ENCODE measurements at regions not wholly inside any gene's neighbourhood (a gene's known extent, or its start where the extent isn't known, plus 50 kb on each side); places are given as distances from the start of the nearest gene placed in this dataset.

DNA sequence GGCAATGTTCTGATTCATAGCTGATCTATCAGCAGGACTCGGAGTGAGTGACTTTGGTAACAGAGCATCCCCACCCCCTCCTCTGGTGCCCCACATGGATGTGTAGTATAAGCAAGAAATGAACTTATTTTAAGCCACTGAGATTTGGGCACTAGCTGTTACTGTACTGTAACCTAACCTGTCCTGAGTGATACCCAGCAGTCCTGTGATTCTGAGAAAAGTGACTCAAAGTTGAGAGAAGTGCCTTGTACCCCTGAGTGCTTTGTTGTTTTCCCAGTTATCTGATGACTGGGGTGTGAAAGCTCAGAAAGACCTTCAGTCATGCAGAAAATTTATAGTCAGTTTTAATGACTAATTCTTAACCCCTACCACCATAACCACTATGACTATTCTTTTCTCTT, 439.9 kb upstream of the RBMS3 start:
- TF ChIP-seq, protein P1, sequence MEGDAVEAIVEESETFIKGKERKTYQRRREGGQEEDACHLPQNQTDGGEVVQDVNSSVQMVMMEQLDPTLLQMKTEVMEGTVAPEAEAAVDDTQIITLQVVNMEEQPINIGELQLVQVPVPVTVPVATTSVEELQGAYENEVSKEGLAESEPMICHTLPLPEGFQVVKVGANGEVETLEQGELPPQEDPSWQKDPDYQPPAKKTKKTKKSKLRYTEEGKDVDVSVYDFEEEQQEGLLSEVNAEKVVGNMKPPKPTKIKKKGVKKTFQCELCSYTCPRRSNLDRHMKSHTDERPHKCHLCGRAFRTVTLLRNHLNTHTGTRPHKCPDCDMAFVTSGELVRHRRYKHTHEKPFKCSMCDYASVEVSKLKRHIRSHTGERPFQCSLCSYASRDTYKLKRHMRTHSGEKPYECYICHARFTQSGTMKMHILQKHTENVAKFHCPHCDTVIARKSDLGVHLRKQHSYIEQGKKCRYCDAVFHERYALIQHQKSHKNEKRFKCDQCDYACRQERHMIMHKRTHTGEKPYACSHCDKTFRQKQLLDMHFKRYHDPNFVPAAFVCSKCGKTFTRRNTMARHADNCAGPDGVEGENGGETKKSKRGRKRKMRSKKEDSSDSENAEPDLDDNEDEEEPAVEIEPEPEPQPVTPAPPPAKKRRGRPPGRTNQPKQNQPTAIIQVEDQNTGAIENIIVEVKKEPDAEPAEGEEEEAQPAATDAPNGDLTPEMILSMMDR (IDR thresholded peaks at IDR 0.05) = no peak
- TF ChIP-seq POLR2A (IDR thresholded peaks at IDR 0.05) = no peak
- TF ChIP-seq POLR2AphosphoS5 (IDR thresholded peaks at IDR 0.05) = no peak
